ENCODE measurements at regions not wholly inside any gene's neighbourhood (a gene's known extent, or its start where the extent isn't known, plus 50 kb on each side); places are given as distances from the start of the nearest gene placed in this dataset.

DNA sequence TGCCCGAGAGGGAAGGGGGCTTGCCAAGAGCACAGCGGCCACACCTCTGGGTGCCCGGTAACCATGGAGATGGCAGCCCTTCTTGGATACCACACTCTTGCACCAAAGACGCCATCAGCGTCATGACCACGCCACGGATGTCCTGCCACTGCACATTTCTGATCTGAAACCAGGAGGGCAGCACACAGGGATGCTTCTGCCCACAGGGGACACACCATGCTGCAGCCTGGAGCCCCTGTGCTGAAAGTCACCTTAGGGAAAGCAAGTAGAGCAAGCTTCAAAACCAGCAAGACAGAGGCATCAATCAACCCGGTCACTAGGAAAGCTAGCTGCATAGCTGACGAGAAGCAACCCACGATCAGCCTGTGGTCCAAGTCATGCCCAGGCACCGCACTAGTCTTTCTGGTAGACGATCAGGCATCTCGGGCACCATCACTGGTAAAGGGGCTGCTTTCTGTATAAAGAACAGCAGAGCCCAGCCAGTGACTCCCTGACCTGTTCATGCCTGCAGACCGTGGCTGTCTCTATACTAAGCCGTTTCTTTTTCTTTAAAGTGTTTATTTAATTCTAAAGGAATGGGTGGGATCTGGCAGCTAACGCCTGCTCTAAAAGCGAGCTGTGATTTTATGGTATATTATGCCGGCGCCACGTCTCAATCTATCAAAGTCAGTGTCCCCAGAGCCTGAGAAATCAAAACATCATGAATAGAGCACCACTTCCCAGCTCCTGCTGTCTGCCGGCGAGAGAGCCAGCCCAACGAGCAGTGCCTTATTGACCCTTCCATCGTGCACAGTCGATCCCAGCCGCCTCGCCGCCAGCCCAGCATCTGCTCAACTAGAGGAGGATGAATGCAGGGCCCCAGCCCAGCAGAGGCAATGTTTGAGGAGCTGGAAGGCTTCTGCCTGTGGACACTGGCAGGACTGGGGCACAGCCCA is 244.7 kb downstream of the RBFOX3 start:
- DNase-seq = no peak

DNA sequence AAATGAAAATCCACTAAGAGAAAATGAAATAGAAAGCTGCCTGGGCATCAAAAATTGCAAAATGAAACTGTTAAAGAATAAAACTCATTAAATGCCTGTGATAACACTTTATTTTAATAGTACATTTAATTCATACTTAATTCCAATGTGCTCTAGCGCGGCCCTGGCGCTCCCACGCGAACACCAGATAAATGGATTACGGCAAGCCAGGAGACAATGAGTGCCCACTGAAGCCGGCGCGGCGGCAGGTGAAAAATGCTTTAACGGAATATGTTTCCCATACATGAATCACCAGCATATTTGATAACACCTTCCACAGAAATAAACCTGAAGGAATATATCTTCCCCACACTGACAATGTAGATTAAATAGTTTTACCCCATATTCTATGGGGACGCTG is 245.5 kb downstream of the RBFOX3 start:
- DNase-seq = no peak

DNA sequence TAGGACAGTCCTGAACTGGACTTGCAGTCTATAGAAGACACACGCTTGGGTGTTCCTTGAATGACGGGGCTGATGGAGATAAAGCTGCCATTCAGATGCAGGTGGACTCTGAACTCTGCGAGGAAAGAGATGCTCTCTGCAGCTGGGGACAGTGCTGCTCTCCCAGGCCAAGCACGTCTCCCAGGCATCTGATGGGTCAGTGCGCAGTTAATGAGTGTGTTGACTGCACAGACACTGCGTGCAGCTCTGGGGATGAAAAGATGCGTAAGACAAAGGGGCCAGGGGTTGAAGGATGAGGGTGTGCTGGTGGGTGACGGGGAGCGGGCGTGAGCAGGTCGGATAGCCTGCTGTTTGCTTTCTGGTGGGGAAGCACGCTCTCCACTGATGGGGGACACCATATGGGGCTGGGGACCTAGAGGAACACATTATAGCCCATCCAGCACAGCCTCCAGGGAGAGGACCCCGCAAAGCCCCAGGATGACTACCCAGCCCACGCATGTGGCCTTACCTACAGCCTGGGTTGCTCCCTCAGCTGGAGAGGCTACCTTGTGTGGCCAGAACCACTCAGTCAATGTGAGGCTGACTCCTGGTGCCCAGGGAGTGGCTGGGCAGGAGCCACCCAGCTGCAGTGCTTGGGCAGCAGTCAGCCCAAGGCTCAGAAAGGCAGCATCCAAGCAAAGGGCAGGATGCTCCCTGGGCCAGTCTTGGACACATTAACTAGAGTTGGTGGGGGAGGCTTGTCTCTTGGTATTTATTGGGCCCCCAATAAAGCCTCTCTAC is 246.3 kb downstream of the RBFOX3 start:
- DNase-seq = no peak

GRCh38 chr17:79363552-79364275 is 247.1 kb downstream of the RBFOX3 start:
- no peak for DNase-seq

DNA sequence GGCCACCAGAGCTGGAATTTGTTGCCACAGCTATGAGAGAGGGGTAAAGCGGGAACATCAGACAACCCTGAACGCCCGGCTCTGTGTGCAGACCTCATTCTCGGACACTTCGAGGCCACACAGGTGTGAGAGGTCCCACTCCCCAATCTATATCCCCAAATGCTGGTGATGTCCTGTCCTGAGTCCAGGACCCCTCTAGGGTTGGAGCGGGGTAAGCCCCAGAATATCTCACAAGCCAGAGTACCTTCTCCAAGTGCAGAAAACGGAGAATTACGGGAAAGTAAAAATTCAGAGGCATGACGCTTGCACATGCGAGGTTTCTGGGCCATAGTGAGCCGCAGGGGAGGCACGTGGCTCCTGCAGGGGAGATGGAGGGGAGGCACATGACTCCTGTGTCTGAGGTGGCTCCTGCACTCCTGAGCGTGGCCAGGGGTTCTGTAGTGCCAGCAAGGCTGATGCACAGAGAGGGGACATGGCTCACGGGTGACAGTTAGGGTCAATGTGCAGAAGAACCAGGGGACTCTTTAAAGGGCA is 248.0 kb downstream of the RBFOX3 start:
- DNase-seq = no peak

DNA sequence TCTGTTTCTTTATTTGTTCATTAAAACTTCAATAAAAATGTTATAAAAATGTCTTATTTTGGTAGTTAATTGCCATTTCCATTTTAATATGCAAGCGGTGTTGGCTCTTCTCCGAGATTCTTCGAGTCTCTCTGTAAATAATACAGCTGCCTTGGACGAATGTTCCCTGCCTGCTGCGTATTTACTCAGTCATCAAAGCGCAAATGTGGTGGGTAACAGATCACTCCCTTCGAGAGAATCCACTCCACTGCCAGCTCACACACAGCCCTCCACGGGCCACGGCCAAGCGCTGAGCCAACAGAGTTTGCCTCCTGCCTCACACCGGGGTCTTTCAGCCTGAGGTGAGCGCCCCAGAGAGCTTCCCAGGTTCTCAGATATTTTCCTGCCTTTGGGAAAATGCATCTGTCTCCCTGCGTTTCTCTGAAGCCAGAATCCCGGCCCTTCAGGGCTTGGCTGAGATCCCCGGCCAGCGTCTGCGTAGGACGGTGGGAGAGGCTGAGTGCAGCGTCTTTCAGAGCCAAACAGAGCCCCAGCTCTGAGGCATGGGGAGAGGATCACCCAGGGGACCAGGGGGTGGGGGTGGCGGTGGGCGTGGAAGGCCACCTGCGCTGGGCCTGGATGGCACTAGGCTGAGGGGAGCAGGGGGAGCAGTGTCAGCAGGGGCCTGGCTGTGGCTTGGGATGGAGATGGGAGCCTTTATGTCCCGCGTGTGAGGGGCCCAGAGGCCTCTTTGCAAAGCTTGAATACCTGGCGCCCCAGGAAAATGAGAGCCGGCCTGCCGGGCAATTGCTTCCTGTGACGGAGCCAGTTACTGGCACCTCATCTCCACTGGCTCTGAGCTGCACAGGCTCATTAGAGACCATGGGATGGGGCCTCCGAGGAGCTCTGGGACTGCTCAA is 248.7 kb downstream of the RBFOX3 start:
- DNase-seq = no peak

GRCh38 chr17:79361221-79361734 is 249.6 kb downstream of the RBFOX3 start:
- no peak for DNase-seq

DNA sequence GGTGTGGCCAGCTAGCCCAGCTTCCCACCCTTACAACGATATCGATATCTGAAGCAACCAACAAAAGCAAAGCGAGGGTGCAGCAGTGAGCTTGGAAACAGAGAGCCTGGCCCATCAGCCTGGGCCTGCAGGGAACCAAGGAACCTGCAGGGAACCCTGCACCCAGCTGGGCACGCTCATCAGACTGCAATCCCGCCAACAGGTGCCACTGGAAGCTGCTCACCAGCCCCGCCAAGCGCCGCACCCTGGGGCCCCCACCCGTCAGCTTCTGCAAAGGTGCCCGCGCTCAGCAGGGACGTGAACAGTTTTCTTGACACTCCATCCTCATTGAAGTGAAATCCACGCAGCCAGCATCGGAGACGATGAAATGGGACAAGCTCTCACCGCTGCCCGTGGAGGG is 250.7 kb downstream of the RBFOX3 start:
- DNase-seq = no peak

GRCh38 chr17:79356839-79357447 is 253.9 kb downstream of the RBFOX3 start:
- DNase-seq = no peak

GRCh38 chr17:79355165-79355564 is 255.7 kb downstream of the RBFOX3 start:
- DNase-seq = no peak

DNA sequence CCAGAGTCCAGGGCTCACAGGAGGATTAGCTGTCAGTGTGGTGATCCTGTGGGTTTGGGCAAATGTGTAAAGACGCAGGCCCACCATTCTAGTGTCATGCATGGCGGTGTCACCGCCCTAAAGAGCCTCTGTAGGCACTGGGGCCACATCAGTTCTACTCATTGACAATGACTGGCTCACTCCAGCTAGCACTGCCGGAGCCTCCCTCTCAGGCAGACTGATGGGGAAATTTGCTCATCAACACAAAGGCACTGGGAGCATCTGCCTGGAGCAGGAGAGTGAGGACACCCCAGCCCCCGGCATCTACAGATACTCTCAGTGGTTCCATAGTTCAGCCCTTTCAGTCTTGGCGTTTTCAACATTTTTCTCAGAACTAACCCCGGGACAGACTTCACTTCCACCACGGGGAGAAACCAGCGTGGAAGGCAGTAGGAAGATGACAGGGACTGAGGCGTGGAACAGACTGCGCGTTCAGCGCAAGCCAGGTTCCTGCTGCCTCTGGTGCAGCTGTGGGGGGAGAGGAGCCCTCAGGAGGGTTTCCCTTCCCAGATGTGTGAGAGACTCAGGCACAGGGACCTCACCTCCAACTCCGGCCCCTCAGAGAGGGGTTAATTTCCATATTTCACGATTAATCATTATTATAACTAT is 256.6 kb downstream of the RBFOX3 start:
- DNase-seq = no peak

GRCh38 chr17:79353548-79353947 is 257.3 kb downstream of the RBFOX3 start:
- DNase-seq = no peak

- DNase-seq = no peak
Observed at GRCh38 chr17:79353016-79353415, 257.8 kb downstream of the RBFOX3 start.

GRCh38 chr17:79350533-79350932 is 260.3 kb downstream of the RBFOX3 start:
- DNase-seq = no peak

- no peak for DNase-seq
Observed at GRCh38 chr17:79349506-79350400, 261.1 kb downstream of the RBFOX3 start.

- no peak for DNase-seq
Observed at GRCh38 chr17:79342376-79342775, 267.8 kb downstream of the ENGASE start.

DNA sequence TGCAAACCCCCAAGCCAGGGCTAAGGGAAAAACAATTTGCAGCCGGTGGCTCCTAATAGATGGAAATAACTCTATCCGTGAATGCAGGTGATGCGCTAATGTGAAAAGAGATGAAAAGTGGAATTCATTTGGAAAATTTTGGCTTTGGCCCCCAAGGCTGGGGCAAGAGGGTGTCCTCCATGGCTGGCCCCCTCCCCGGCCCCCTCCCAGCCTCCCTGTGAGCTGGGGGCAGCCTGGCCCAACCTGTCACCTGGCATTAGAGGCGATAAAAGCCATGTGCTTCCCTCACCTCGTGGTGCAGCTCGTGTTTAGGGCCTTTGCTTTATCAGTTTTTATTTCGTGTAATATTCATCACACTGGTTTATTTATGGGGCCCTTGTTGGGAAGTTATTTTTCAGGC is 267.2 kb downstream of the ENGASE start:
- no peak for DNase-seq

DNA sequence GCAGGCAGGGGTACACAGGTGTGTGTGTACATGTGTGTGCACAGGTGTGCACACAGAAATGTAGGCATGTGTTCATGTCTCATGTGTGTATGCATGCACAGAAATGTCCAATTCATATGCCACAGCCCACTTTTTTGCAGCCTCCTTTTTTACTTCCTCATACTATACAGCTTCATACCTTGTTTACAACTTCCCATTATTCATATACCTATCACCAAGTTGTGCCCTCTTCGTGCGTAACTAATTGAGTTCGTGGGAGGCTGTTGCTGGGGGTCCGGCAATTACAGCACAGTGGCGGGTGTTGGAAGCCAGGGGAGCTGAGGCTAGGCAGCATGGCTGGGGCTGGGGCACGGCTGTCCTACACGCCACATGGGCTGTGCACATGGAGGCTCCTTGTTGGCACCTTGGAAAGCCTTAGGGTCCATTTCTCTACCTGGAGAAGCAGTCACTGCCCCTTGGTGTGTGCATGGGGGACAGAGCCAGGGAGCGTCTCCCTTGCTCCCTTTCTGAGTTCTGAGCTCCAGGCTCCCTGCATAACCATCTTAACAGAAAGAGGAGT is 266.7 kb downstream of the ENGASE start:
- DNase-seq = no peak
